ENCODE measurements at regions not wholly inside any gene's neighbourhood (a gene's known extent, or its start where the extent isn't known, plus 50 kb on each side); places are given as distances from the start of the nearest gene placed in this dataset.
"Not testable (repeated sequence)": the region's sequence is repeated elsewhere in the genome, so short reads cannot be mapped to it uniquely, and the experiment has no call there.

DNA sequence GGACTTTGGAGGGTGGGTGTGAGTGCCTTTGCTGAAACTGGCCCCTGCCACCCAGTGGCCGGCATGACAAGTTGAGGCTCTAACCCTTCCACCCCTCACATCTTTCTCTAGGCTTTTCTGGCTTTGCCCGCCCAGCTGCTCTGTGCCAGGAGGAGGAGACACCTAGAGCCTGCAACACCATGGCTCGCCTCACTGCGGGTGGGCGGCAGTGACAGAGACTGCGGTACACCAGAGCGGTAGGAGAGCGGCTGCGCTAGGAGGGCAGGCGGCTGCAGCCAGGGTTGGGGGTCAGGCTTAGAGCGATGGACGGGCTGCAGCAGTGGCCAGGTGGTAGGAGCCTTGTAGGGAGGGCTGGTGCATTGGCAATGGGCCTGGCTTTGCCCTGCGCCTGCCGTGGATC, 1556.9 kb downstream of the RPIA start:
- H3K4me3 Mint-ChIP-seq; H3K9me3 Mint-ChIP-seq; H3K27ac Mint-ChIP-seq (ENCODE audit: unreplicated experiment); H3K27me3 Mint-ChIP-seq (ENCODE audit: low read depth); DNase-seq (ENCODE audit: low read depth, low spot score); H3K4me1 Mint-ChIP-seq; H3K36me3 Mint-ChIP-seq (ENCODE audit: low read depth): not testable (repeated sequence)

GRCh38 chr2:90250350-90250749, 1558.9 kb downstream of the RPIA start:
- DNase-seq (ENCODE audit: low read depth, low spot score); H3K4me3 Mint-ChIP-seq; H3K36me3 Mint-ChIP-seq (ENCODE audit: low read depth); H3K27me3 Mint-ChIP-seq (ENCODE audit: low read depth); H3K27ac Mint-ChIP-seq (ENCODE audit: unreplicated experiment); H3K9me3 Mint-ChIP-seq; H3K4me1 Mint-ChIP-seq: not testable (repeated sequence)

- not testable (repeated sequence) for H3K27me3 Mint-ChIP-seq (ENCODE audit: low read depth); H3K4me3 Mint-ChIP-seq; H3K36me3 Mint-ChIP-seq (ENCODE audit: low read depth); H3K4me1 Mint-ChIP-seq; H3K9me3 Mint-ChIP-seq; DNase-seq (ENCODE audit: low read depth, low spot score); H3K27ac Mint-ChIP-seq (ENCODE audit: unreplicated experiment)
Observed at GRCh38 chr2:90251576-90251975, 1560.1 kb downstream of the RPIA start.

DNA sequence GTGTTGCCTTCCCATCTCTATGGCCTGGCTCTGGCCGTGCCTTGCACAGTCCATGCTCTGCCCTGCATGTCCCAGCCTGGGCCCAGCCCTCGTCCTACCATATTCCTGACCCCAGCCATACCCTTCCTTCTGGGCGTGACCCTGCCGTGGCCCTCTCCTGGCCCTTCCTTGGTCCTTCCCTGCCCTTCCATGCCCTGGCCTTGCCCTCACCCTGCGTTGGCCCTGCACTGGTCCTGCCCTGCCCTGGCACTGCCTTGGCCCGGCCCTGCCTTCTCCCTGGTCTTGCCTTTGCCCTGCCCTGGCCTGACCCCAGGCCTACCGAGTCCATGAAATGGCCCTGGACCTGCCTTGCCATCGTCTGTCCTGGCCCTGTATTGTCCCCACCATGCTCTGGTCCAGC, 1561.8 kb downstream of the RPIA start:
- DNase-seq (ENCODE audit: low read depth, low spot score); H3K4me3 Mint-ChIP-seq; H3K4me1 Mint-ChIP-seq; H3K27ac Mint-ChIP-seq (ENCODE audit: unreplicated experiment); H3K27me3 Mint-ChIP-seq (ENCODE audit: low read depth): not testable (repeated sequence)
- H3K9me3 Mint-ChIP-seq: peaks cover 25% of the 10 kb centered on the region
- peaks cover 21% of the 10 kb centered on the region for H3K36me3 Mint-ChIP-seq (ENCODE audit: low read depth)

- H3K4me3 Mint-ChIP-seq; H3K36me3 Mint-ChIP-seq (ENCODE audit: low read depth); DNase-seq (ENCODE audit: low read depth, low spot score); H3K27me3 Mint-ChIP-seq (ENCODE audit: low read depth); H3K4me1 Mint-ChIP-seq; H3K9me3 Mint-ChIP-seq; H3K27ac Mint-ChIP-seq (ENCODE audit: unreplicated experiment): not testable (repeated sequence)
Observed at GRCh38 chr2:90266888-90267287, 1575.4 kb downstream of the RPIA start.

- H3K4me3 Mint-ChIP-seq; H3K4me1 Mint-ChIP-seq; H3K27me3 Mint-ChIP-seq (ENCODE audit: low read depth); H3K9me3 Mint-ChIP-seq; H3K36me3 Mint-ChIP-seq (ENCODE audit: low read depth); DNase-seq (ENCODE audit: low read depth, low spot score); H3K27ac Mint-ChIP-seq (ENCODE audit: unreplicated experiment): not testable (repeated sequence)
Observed at GRCh38 chr2:90287751-90288150, 1596.3 kb downstream of the RPIA start.

GRCh38 chr2:90288396-90288795, 1596.9 kb downstream of the RPIA start:
- H3K4me3 Mint-ChIP-seq; H3K4me1 Mint-ChIP-seq; H3K27me3 Mint-ChIP-seq (ENCODE audit: low read depth); H3K9me3 Mint-ChIP-seq; H3K36me3 Mint-ChIP-seq (ENCODE audit: low read depth); H3K27ac Mint-ChIP-seq (ENCODE audit: unreplicated experiment); DNase-seq (ENCODE audit: low read depth, low spot score): not testable (repeated sequence)

DNA sequence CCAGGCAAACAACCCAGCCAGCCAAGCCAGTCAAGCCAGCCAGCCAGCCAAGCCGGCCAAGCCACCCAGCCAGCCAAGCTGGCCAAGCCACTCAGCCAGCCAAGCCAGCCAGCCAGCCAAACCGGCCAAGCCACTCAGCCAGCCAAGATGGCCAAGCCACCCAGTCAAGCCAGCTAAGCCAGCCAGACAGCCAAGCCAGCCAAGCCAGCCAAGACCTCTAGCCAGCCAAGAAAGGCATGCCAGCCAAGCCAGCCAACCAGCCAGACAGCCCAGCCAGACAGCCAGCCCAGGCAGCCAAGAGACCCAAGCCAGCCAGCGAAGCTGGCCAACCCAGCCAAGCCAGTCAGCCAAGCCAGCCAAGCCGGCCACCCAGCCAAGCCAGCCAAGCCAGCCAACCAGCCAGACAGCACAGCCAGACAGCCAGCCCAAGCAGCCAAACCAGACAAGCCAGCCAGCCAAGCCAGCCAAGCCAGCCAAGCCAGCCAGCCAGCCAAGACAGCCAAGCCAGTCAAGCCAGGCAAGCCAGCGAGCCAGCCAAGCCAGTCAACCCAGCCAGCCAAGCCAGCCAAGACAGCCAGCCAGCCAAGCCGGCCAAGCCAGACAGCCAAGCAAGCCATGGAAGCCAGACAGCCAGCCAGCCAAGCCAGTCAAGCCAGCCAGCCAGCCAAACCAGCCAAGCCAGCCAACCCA, 1598.0 kb downstream of the RPIA start:
- H3K4me1 Mint-ChIP-seq; H3K4me3 Mint-ChIP-seq; H3K27me3 Mint-ChIP-seq (ENCODE audit: low read depth); H3K36me3 Mint-ChIP-seq (ENCODE audit: low read depth); DNase-seq (ENCODE audit: low read depth, low spot score); H3K27ac Mint-ChIP-seq (ENCODE audit: unreplicated experiment); H3K9me3 Mint-ChIP-seq: not testable (repeated sequence)

- H3K27me3 Mint-ChIP-seq (ENCODE audit: low read depth); H3K36me3 Mint-ChIP-seq (ENCODE audit: low read depth); DNase-seq (ENCODE audit: low read depth, low spot score); H3K4me1 Mint-ChIP-seq; H3K4me3 Mint-ChIP-seq; H3K27ac Mint-ChIP-seq (ENCODE audit: unreplicated experiment); H3K9me3 Mint-ChIP-seq: not testable (repeated sequence)
Observed at GRCh38 chr2:90290701-90291100, 1599.2 kb downstream of the RPIA start.

GRCh38 chr2:90291168-90291883, 1599.9 kb downstream of the RPIA start:
- not testable (repeated sequence) for H3K36me3 Mint-ChIP-seq (ENCODE audit: low read depth); H3K9me3 Mint-ChIP-seq; H3K27me3 Mint-ChIP-seq (ENCODE audit: low read depth); H3K4me1 Mint-ChIP-seq; H3K27ac Mint-ChIP-seq (ENCODE audit: unreplicated experiment); DNase-seq (ENCODE audit: low read depth, low spot score); H3K4me3 Mint-ChIP-seq

GRCh38 chr2:90291934-90292333, 1600.5 kb downstream of the RPIA start:
- H3K4me3 Mint-ChIP-seq; H3K27me3 Mint-ChIP-seq (ENCODE audit: low read depth); H3K4me1 Mint-ChIP-seq; DNase-seq (ENCODE audit: low read depth, low spot score); H3K9me3 Mint-ChIP-seq; H3K36me3 Mint-ChIP-seq (ENCODE audit: low read depth); H3K27ac Mint-ChIP-seq (ENCODE audit: unreplicated experiment): not testable (repeated sequence)

- H3K4me3 Mint-ChIP-seq; H3K4me1 Mint-ChIP-seq; H3K27ac Mint-ChIP-seq (ENCODE audit: unreplicated experiment); H3K27me3 Mint-ChIP-seq (ENCODE audit: low read depth); H3K9me3 Mint-ChIP-seq; H3K36me3 Mint-ChIP-seq (ENCODE audit: low read depth); DNase-seq (ENCODE audit: low read depth, low spot score): not testable (repeated sequence)
Observed at GRCh38 chr2:90292451-90292850, 1601.0 kb downstream of the RPIA start.

GRCh38 chr2:90293224-90293623, 1601.8 kb downstream of the RPIA start:
- H3K4me1 Mint-ChIP-seq; DNase-seq (ENCODE audit: low read depth, low spot score); H3K4me3 Mint-ChIP-seq; H3K27me3 Mint-ChIP-seq (ENCODE audit: low read depth); H3K27ac Mint-ChIP-seq (ENCODE audit: unreplicated experiment); H3K9me3 Mint-ChIP-seq; H3K36me3 Mint-ChIP-seq (ENCODE audit: low read depth): not testable (repeated sequence)

GRCh38 chr2:90293806-90294205, 1602.3 kb downstream of the RPIA start:
- not testable (repeated sequence) for H3K27ac Mint-ChIP-seq (ENCODE audit: unreplicated experiment); H3K27me3 Mint-ChIP-seq (ENCODE audit: low read depth); H3K4me3 Mint-ChIP-seq; H3K9me3 Mint-ChIP-seq; H3K4me1 Mint-ChIP-seq; H3K36me3 Mint-ChIP-seq (ENCODE audit: low read depth); DNase-seq (ENCODE audit: low read depth, low spot score)

All from neural crest cell (in vitro differentiated cells).